ENCODE measurements at regions not wholly inside any gene's neighbourhood (a gene's known extent, or its start where the extent isn't known, plus 50 kb on each side); places are given as distances from the start of the nearest gene placed in this dataset.

- H3K4me3 ChIP-seq (ENCODE audit: low read length): no peak overlapping the region
- no peak for TF ChIP-seq CTCF (conservative IDR thresholded peaks at IDR 0.05; ENCODE audit: low read length)
- no peak for DNase-seq (ENCODE audit: low read depth)
Observed at GRCh38 chr14:48744202-48744601, 842.0 kb downstream of the RPS29 start.

- no peak for DNase-seq (ENCODE audit: low read depth)
- H3K4me3 ChIP-seq (ENCODE audit: low read length): no peak overlapping the region
- TF ChIP-seq CTCF (conservative IDR thresholded peaks at IDR 0.05; ENCODE audit: low read length): no peak
Observed at GRCh38 chr14:48738186-48738925, 847.8 kb downstream of the RPS29 start.

- H3K4me3 ChIP-seq (ENCODE audit: low read length): no peak overlapping the region
- no peak for DNase-seq (ENCODE audit: low read depth)
- no peak for TF ChIP-seq CTCF (conservative IDR thresholded peaks at IDR 0.05; ENCODE audit: low read length)
Observed at GRCh38 chr14:48735607-48736006, 850.6 kb downstream of the RPS29 start.

DNA sequence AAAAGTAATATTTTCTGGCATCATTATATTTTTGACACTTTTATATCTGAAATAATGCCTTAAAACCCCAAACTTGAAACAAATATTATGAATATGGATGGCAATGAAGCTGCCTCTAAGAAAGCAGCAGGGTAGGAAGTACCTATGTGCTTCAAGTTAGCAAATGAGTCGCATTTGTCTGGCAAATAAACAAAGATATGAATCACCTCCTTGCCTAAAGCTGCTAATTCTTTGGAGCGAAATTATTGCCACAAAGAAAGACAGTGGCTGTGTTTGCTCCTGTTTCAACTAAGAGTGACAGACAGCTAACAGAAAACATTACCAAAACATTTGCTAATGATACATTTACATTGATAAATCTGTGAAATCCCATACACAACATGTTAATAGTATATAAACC, 854.9 kb downstream of the RPS29 start:
- DNase-seq (ENCODE audit: low read depth): no peak
- no peak overlapping the region for H3K4me3 ChIP-seq (ENCODE audit: low read length)
- no peak for TF ChIP-seq CTCF (conservative IDR thresholded peaks at IDR 0.05; ENCODE audit: low read length)

GRCh38 chr14:48726080-48726642, 860.0 kb downstream of the RPS29 start:
- H3K4me3 ChIP-seq (ENCODE audit: low read length): no peak overlapping the region
- TF ChIP-seq CTCF (conservative IDR thresholded peaks at IDR 0.05; ENCODE audit: low read length): no peak
- peak; percentile 2 for DNase-seq (ENCODE audit: low read depth)

- H3K4me3 ChIP-seq (ENCODE audit: low read length): no peak overlapping the region
- TF ChIP-seq CTCF (conservative IDR thresholded peaks at IDR 0.05; ENCODE audit: low read length): no peak
- peak; percentile 2 for DNase-seq (ENCODE audit: low read depth)
Observed at GRCh38 chr14:48725051-48725734, 861.0 kb downstream of the RPS29 start.

Data from AG10803 (cell line).